ENCODE measurements at regions not wholly inside any gene's neighbourhood (a gene's known extent, or its start where the extent isn't known, plus 50 kb on each side); places are given as distances from the start of the nearest gene placed in this dataset.

DNA sequence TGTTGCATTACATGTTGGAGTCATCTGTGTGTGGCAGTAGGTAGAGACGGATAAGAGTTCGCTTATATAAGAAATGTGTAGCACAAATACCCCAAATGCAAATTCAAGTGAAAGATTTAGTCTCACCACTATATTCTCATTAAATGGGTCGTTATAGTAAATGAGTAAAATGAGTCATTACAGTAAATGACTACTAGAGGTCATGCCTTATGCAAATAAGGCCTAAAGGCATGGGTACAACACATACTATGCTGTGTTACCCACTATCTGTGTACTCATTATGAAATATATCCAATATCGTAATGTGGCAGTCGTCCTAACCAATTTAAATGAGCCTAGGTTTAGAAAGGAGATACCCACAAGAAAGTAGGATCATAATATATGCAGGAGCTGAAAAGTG is 1603.1 kb downstream of the C4orf33 start:
- Histone ChIP-seq H3K4me2 (ENCODE audit: extremely low read depth, insufficient read depth, low read length) (no peak overlapping the region), H3K27ac (ENCODE audit: insufficient read depth, low read length) (no peak overlapping the region), H4K20me1 (ENCODE audit: control insufficient read depth, extremely low read depth, insufficient read depth, low read length) (no peaks in the 10 kb centered on the region), H3K36me3 (ENCODE audit: control insufficient read depth, insufficient read depth, low read length) (no peaks in the 10 kb centered on the region), H3K9ac (ENCODE audit: insufficient read depth, low read length) (no peak overlapping the region), H3K4me3 (replicated peaks in 1 of 4; ENCODE audit: control extremely low read depth in 1 of 4, insufficient read depth in 1 of 4, low read depth in 3 of 4, low read length in 4 of 4) (no peak overlapping the region), H3K79me2 (ENCODE audit: control insufficient read depth, insufficient read depth, low read length) (no peaks in the 10 kb centered on the region), H3K4me1 (ENCODE audit: control insufficient read depth, extremely low read depth, insufficient read depth, low read length) (no peaks in the 10 kb centered on the region), H3K9me3 (ENCODE audit: control insufficient read depth, insufficient read depth, low read depth, low read length) (no peaks in the 10 kb centered on the region), H3K27me3 (ENCODE audit: control insufficient read depth, insufficient read depth, low read length) (no peaks in the 10 kb centered on the region), H2AFZ (ENCODE audit: low read length) (no peak overlapping the region)
- no peak for DNase-seq (ENCODE audit: low read depth in 2 of 2)
- TF ChIP-seq, protein P1, sequence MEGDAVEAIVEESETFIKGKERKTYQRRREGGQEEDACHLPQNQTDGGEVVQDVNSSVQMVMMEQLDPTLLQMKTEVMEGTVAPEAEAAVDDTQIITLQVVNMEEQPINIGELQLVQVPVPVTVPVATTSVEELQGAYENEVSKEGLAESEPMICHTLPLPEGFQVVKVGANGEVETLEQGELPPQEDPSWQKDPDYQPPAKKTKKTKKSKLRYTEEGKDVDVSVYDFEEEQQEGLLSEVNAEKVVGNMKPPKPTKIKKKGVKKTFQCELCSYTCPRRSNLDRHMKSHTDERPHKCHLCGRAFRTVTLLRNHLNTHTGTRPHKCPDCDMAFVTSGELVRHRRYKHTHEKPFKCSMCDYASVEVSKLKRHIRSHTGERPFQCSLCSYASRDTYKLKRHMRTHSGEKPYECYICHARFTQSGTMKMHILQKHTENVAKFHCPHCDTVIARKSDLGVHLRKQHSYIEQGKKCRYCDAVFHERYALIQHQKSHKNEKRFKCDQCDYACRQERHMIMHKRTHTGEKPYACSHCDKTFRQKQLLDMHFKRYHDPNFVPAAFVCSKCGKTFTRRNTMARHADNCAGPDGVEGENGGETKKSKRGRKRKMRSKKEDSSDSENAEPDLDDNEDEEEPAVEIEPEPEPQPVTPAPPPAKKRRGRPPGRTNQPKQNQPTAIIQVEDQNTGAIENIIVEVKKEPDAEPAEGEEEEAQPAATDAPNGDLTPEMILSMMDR (conservative IDR thresholded peaks at IDR 0.05 in 1 of 2, IDR thresholded peaks at IDR 0.05 in 1 of 2; ENCODE audit: low read depth in 1 of 2, low read length in 2 of 2), result no peak
- TF ChIP-seq EZH2 (IDR thresholded peaks at IDR 0.05; ENCODE audit: low read length, missing control alignments), result no peak

DNA sequence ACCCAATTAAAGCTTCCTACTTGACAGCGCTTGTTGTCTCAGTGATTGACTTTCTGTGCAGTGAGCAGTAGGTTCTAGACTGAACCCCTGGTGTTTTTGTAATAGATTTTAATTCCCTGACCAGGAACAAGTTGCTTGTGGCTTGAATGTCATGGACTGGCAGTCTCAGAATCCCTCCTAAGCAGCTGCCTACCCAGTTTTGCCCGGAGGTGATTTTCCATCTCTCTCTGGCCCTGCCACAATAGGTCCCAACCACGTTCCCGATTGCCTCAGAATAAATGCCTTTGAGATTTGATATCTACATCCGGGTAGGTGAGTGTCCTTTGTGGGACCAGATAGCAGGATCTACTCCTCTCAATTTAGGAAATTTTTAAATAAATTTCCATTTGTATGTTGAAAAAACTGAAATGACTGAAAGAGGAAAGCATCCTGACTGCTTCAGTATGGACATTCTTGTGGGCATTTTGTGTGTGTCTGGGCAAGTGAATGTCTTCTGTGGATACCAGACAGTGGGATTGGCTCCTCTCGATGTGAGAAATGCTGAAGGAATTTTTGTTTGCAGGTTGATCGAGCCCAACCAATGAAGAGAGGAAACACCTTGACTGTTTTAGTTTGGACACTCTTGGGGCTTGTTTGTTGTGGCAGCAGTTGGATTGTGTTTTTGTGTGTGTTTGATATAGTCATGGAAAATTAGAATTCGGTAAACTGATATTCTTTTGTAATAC is 1607.4 kb downstream of the C4orf33 start:
- DNase-seq (ENCODE audit: low read depth in 2 of 2), result no peak
- Histone ChIP-seq H3K79me2 (ENCODE audit: control insufficient read depth, insufficient read depth, low read length) (no peaks in the 10 kb centered on the region), H4K20me1 (ENCODE audit: control insufficient read depth, extremely low read depth, insufficient read depth, low read length) (no peaks in the 10 kb centered on the region), H3K27me3 (ENCODE audit: control insufficient read depth, insufficient read depth, low read length) (no peaks in the 10 kb centered on the region), H3K27ac (ENCODE audit: insufficient read depth, low read length) (no peak overlapping the region), H3K4me2 (ENCODE audit: extremely low read depth, insufficient read depth, low read length) (no peak overlapping the region), H3K9me3 (ENCODE audit: control insufficient read depth, insufficient read depth, low read depth, low read length) (no peaks in the 10 kb centered on the region), H3K4me3 (replicated peaks in 1 of 4; ENCODE audit: control extremely low read depth in 1 of 4, insufficient read depth in 1 of 4, low read depth in 3 of 4, low read length in 4 of 4) (no peak overlapping the region), H3K4me1 (ENCODE audit: control insufficient read depth, extremely low read depth, insufficient read depth, low read length) (no peaks in the 10 kb centered on the region), H2AFZ (ENCODE audit: low read length) (no peak overlapping the region), H3K36me3 (ENCODE audit: control insufficient read depth, insufficient read depth, low read length) (no peaks in the 10 kb centered on the region), H3K9ac (ENCODE audit: insufficient read depth, low read length) (no peak overlapping the region)
- no peak for TF ChIP-seq EZH2 (IDR thresholded peaks at IDR 0.05; ENCODE audit: low read length, missing control alignments)
- TF ChIP-seq, protein P1 (conservative IDR thresholded peaks at IDR 0.05 in 1 of 2, IDR thresholded peaks at IDR 0.05 in 1 of 2; ENCODE audit: low read depth in 1 of 2, low read length in 2 of 2), result no peak

DNA sequence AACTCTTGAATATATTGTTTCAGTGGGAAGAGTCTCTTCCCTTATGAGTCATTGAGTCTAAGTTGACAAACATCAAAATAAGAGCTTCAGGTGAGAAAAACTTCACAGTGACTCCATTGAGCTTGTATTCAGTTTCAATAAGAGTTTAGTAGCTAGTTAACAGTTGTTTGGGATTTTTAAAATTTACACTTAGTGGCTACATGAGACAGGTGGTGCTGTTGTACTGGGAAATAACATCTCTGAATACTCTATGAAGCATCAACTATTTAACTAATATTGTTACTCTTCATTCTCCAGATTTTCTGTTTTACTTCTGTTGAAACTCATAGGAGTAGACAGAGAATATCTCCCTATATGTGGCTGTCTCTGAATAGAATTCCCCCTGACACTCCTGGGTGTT is 1609.1 kb downstream of the C4orf33 start:
- Histone ChIP-seq H4K20me1 (ENCODE audit: control insufficient read depth, extremely low read depth, insufficient read depth, low read length) (no peaks in the 10 kb centered on the region), H3K4me1 (ENCODE audit: control insufficient read depth, extremely low read depth, insufficient read depth, low read length) (no peaks in the 10 kb centered on the region), H3K27me3 (ENCODE audit: control insufficient read depth, insufficient read depth, low read length) (no peaks in the 10 kb centered on the region), H3K79me2 (ENCODE audit: control insufficient read depth, insufficient read depth, low read length) (no peaks in the 10 kb centered on the region), H2AFZ (ENCODE audit: low read length) (no peak overlapping the region), H3K36me3 (ENCODE audit: control insufficient read depth, insufficient read depth, low read length) (no peaks in the 10 kb centered on the region), H3K9ac (ENCODE audit: insufficient read depth, low read length) (no peak overlapping the region), H3K4me3 (replicated peaks in 1 of 4; ENCODE audit: control extremely low read depth in 1 of 4, insufficient read depth in 1 of 4, low read depth in 3 of 4, low read length in 4 of 4) (no peak overlapping the region), H3K4me2 (ENCODE audit: extremely low read depth, insufficient read depth, low read length) (no peak overlapping the region), H3K9me3 (ENCODE audit: control insufficient read depth, insufficient read depth, low read depth, low read length) (no peaks in the 10 kb centered on the region), H3K27ac (ENCODE audit: insufficient read depth, low read length) (no peak overlapping the region)
- TF ChIP-seq, protein P1 (conservative IDR thresholded peaks at IDR 0.05 in 1 of 2, IDR thresholded peaks at IDR 0.05 in 1 of 2; ENCODE audit: low read depth in 1 of 2, low read length in 2 of 2), result no peak
- no peak for TF ChIP-seq EZH2 (IDR thresholded peaks at IDR 0.05; ENCODE audit: low read length, missing control alignments)
- no peak for DNase-seq (ENCODE audit: low read depth in 2 of 2)

Data from fibroblast of lung (primary cell).